ENCODE measurements at regions not wholly inside any gene's neighbourhood (a gene's known extent, or its start where the extent isn't known, plus 50 kb on each side); places are given as distances from the start of the nearest gene placed in this dataset.
"Not testable (repeated sequence)": the region's sequence is repeated elsewhere in the genome, so short reads cannot be mapped to it uniquely, and the experiment has no call there.

DNA sequence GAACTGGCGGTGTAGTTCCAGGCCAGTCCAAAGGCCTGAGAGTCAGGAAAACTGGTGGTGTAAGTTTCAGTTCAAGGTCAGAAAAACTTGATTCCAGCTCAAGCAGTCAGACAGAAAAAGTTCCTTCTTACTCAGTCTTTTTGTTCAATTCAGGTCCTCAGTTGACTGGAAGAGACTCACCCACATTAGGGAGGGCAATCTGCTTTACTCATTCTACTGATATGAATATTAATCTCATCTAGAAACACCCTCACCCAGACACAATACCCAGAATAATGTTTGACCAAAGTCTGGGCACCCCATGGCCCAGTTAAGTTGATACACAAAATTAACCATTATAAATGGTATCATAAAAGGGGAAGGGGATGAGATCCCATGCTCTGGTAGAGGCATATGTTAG, 50.1 kb upstream of the LTA4H start:
- Histone ChIP-seq H3K9ac (ENCODE audit: insufficient read depth, low read length) (no peak overlapping the region), H3K9me3 (ENCODE audit: control insufficient read depth, insufficient read depth, low read depth, low read length) (no peaks in the 10 kb centered on the region), H3K27ac (ENCODE audit: insufficient read depth, low read length) (no peak overlapping the region), H4K20me1 (ENCODE audit: control insufficient read depth, extremely low read depth, insufficient read depth, low read length) (no peaks in the 10 kb centered on the region), H3K27me3 (ENCODE audit: control insufficient read depth, insufficient read depth, low read length) (no peaks in the 10 kb centered on the region), H2AFZ (ENCODE audit: low read length) (no peak overlapping the region), H3K36me3 (ENCODE audit: control insufficient read depth, insufficient read depth, low read length) (no peaks in the 10 kb centered on the region), H3K4me3 (replicated peaks in 1 of 4; ENCODE audit: control extremely low read depth in 1 of 4, insufficient read depth in 1 of 4, low read depth in 3 of 4, low read length in 4 of 4) (no peak overlapping the region), H3K79me2 (ENCODE audit: control insufficient read depth, insufficient read depth, low read length) (no peaks in the 10 kb centered on the region), H3K4me2 (ENCODE audit: extremely low read depth, insufficient read depth, low read length) (no peak overlapping the region), H3K4me1 (ENCODE audit: control insufficient read depth, extremely low read depth, insufficient read depth, low read length) (no peaks in the 10 kb centered on the region)
- TF ChIP-seq, protein P1, sequence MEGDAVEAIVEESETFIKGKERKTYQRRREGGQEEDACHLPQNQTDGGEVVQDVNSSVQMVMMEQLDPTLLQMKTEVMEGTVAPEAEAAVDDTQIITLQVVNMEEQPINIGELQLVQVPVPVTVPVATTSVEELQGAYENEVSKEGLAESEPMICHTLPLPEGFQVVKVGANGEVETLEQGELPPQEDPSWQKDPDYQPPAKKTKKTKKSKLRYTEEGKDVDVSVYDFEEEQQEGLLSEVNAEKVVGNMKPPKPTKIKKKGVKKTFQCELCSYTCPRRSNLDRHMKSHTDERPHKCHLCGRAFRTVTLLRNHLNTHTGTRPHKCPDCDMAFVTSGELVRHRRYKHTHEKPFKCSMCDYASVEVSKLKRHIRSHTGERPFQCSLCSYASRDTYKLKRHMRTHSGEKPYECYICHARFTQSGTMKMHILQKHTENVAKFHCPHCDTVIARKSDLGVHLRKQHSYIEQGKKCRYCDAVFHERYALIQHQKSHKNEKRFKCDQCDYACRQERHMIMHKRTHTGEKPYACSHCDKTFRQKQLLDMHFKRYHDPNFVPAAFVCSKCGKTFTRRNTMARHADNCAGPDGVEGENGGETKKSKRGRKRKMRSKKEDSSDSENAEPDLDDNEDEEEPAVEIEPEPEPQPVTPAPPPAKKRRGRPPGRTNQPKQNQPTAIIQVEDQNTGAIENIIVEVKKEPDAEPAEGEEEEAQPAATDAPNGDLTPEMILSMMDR (conservative IDR thresholded peaks at IDR 0.05 in 1 of 2, IDR thresholded peaks at IDR 0.05 in 1 of 2; ENCODE audit: low read depth in 1 of 2, low read length in 2 of 2): no peak
- no peak for TF ChIP-seq EZH2 (IDR thresholded peaks at IDR 0.05; ENCODE audit: low read length, missing control alignments)
- no peak for DNase-seq (ENCODE audit: low read depth in 2 of 2)

DNA sequence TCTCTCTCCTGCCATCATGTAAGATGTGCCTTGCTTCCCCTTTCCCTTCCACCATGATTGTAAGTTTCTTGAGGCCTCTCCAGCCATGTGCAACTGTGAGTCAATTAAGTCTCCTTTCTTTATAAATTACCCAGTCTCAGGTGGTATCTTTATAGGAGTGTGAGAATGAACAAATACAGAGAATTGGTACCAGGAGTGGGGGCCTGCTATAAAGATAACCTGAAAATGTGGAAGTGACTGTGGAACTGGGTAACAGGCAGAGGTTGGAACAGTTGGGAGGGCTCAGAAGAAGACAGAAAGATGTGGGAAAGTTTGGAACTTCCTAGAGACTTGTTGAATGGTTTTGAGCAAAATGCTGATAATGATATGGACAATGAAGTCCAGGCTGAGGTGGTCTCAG, 50.8 kb upstream of the LTA4H start:
- H3K27ac ChIP-seq (ENCODE audit: insufficient read depth, low read length); H3K9me3 ChIP-seq (ENCODE audit: control insufficient read depth, insufficient read depth, low read depth, low read length); H3K27me3 ChIP-seq (ENCODE audit: control insufficient read depth, insufficient read depth, low read length); DNase-seq (ENCODE audit: low read depth in 2 of 2); H3K4me2 ChIP-seq (ENCODE audit: extremely low read depth, insufficient read depth, low read length); H3K9ac ChIP-seq (ENCODE audit: insufficient read depth, low read length); H3K79me2 ChIP-seq (ENCODE audit: control insufficient read depth, insufficient read depth, low read length); H2AFZ ChIP-seq (ENCODE audit: low read length); H4K20me1 ChIP-seq (ENCODE audit: control insufficient read depth, extremely low read depth, insufficient read depth, low read length); H3K4me1 ChIP-seq (ENCODE audit: control insufficient read depth, extremely low read depth, insufficient read depth, low read length); H3K4me3 ChIP-seq (replicated peaks in 1 of 4; ENCODE audit: control extremely low read depth in 1 of 4, insufficient read depth in 1 of 4, low read depth in 3 of 4, low read length in 4 of 4); H3K36me3 ChIP-seq (ENCODE audit: control insufficient read depth, insufficient read depth, low read length): not testable (repeated sequence)

DNA sequence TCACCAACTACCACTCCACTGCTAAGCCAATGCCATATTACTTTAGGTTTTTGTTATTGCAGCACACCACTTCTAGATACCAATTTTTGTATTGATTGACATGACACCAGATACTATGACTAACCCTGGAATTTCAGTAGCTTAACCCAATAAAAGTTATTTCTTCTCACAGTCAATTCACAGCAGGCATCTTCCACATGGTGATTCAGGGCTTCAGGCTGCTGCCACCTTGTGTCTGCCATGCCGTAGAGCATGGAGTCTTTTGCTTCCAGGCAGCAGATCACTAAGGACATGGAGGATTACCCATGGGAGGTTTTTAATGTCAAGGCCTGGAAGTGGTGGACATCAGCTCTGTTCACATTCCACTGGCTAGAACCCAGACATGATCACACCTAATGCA, 56.4 kb upstream of the LTA4H start:
- Histone ChIP-seq H3K36me3 (ENCODE audit: control insufficient read depth, insufficient read depth, low read length) (no peaks in the 10 kb centered on the region), H3K79me2 (ENCODE audit: control insufficient read depth, insufficient read depth, low read length) (no peaks in the 10 kb centered on the region), H3K9me3 (ENCODE audit: control insufficient read depth, insufficient read depth, low read depth, low read length) (no peaks in the 10 kb centered on the region), H4K20me1 (ENCODE audit: control insufficient read depth, extremely low read depth, insufficient read depth, low read length) (no peaks in the 10 kb centered on the region), H2AFZ (ENCODE audit: low read length) (no peak overlapping the region), H3K4me2 (ENCODE audit: extremely low read depth, insufficient read depth, low read length) (no peak overlapping the region), H3K9ac (ENCODE audit: insufficient read depth, low read length) (no peak overlapping the region), H3K4me3 (replicated peaks in 1 of 4; ENCODE audit: control extremely low read depth in 1 of 4, insufficient read depth in 1 of 4, low read depth in 3 of 4, low read length in 4 of 4) (no peak overlapping the region), H3K27ac (ENCODE audit: insufficient read depth, low read length) (no peak overlapping the region), H3K4me1 (ENCODE audit: control insufficient read depth, extremely low read depth, insufficient read depth, low read length) (no peaks in the 10 kb centered on the region), H3K27me3 (ENCODE audit: control insufficient read depth, insufficient read depth, low read length) (peaks cover 2% of the 10 kb centered on the region)
- no peak for DNase-seq (ENCODE audit: low read depth in 2 of 2)
- TF ChIP-seq, protein P1 (conservative IDR thresholded peaks at IDR 0.05 in 1 of 2, IDR thresholded peaks at IDR 0.05 in 1 of 2; ENCODE audit: low read depth in 1 of 2, low read length in 2 of 2): no peak
- no peak for TF ChIP-seq EZH2 (IDR thresholded peaks at IDR 0.05; ENCODE audit: low read length, missing control alignments)
